Adrenal gland (tissue), 9 donors: ENCODE measurements at regions not wholly inside any gene's neighbourhood (a gene's known extent, or its start where the extent isn't known, plus 50 kb on each side); places are given as distances from the start of the nearest gene placed in this dataset.

Experiments
- DNase-seq, 7 donors: peaks; one replicate each; pipeline ENCODE4 v3.0.0-alpha.2; 2019 to 2020
- H3K27ac ChIP-seq, 5 donors: fragments of 200-600 bp; sonication (generic) in 4 of 5; 1 replicate in 3 of 5; 2 replicates in 2 of 5; pipeline versions ENCODE4 v1.5.1 to v1.8.0; 2016 to 2020; ENCODE audit warnings: mild to moderate bottlenecking in 1 of 5
- H3K27me3 ChIP-seq: fragments of 200-600 bp; 2 replicates; pipeline ENCODE4 v1.8.0; 2021
- H3K36me3 ChIP-seq, 2 donors: fragments of 200-600 bp; replicated peaks in 1 of 2; 1 replicate in 1 of 2; 2 replicates in 1 of 2; pipeline versions ENCODE4 v1.5.1 to v1.8.0; 2018 to 2022
- H3K4me1 ChIP-seq, 2 donors: fragments of 200-600 bp; replicated peaks in 1 of 2; 1 replicate in 1 of 2; 2 replicates in 1 of 2; pipeline versions ENCODE4 v1.5.1 to v1.8.0; 2018 to 2021
- H3K4me3 ChIP-seq, 4 donors: fragments of 200-600 bp; sonication (generic) in 3 of 4; one replicate each; pipeline ENCODE4 v1.5.1; 2016 to 2018
- H3K9me3 ChIP-seq, 3 donors: fragments of 200-600 bp; sonication (generic) in 1 of 3; replicated peaks in 1 of 3; 1 replicate in 2 of 3; 2 replicates in 1 of 3; pipeline versions ENCODE4 v1.5.1 to v1.8.0; 2016 to 2021
- POLR2A ChIP-seq, 2 donors: fragments of 450-650 bp; IDR thresholded peaks; one replicate each; pipeline ENCODE4 v1.6.1; 2017; ENCODE audit warnings: antibody characterized with exemption in 2 of 2, mild to moderate bottlenecking in 2 of 2, moderate library complexity in 1 of 2
- WGBS, 4 donors: extraction: QIAGEN DNeasy Blood & Tissue Kit in 2 of 4; methylation state at CpG; one replicate each; pipeline versions ENCODE4 v1.1.5 to v1.1.7; 2013 to 2017; 5-methylcytosine and 5-hydroxymethylcytosine counted together
- intact Hi-C, 2 donors: fragments of 100-400 bp; cut with DNase I; formaldehyde crosslinking; loops; one replicate each; pipeline versions ENCODE4 v1.14.1 to v1.15.0; 2022 to 2023
- TF ChIP-seq, protein P1 (sequence below), 6 experiments: fragments of 450-650 bp in 4 of 6; fragments of 200-600 bp in 2 of 6; sonication (generic) in 1 of 6; IDR thresholded peaks; 1 replicate in 5 of 6; 2 replicates in 1 of 6; pipeline versions ENCODE4 v1.5.1 to v1.8.0; 2016 to 2021; ENCODE audit warnings: antibody characterized with exemption in 6 of 6, mild to moderate bottlenecking in 2 of 6, moderate library complexity in 1 of 6
- donor health status: healthy with polysubstance abuse.
- donor health status: Bipolar disorder and iron deficiency.
- donor health status: DM: yes; HTN: yes; CAD: no.
- donor health status: DM: no; HTN: no; CAD: no.
- donor health status: DM: no; HTN: no; CAD: no.

DNA sequence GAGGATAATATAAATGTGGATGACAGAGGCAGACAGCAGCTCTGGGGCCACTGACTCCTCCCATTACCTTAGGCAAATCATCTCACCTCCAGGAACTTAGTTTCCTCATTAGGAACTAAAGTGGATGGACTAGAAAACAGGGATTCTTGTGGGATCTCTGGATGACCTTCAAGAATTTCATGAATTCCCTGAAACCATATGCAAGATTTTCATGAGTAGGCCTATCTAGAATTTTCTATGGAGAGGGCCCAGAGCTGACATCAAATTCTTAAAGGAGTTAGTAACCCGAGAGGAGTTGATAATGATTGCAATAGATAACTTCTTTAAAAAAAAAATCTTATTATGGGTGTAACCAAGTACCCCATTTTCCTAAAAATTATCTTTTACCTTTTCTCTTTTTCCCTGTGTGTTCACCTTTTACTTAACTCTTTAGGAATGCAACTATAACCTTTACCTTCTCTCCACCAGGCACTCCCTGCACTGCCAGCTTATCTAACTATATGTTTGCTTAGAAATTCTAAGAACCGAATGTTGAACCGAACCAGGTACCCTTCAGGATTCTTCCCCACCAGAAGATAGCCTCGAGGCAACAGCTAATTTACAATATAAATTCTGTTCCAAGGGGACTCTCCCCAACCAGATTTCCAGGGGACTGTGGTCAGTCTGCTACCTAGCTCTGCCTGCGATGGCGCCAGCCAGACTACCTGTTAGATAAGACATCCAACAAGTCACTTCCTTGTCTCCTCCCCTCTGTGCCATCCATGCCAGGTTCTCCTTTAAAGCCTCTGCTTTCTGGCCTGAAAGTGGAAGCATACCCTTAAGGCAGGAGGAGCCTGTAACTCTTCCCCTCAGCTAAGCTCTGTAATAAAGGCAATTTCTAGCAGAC is 86.0 kb downstream of the GCNT4 start:
- Histone ChIP-seq H3K9me3 (peaks cover 0 to 4% (median 0%) of the 10 kb centered on the region in 3 donors), H3K27ac (no peak overlapping the region), H3K36me3 (no peaks in the 10 kb centered on the region), H3K4me3 (no peak overlapping the region), H3K4me1 (no peaks in the 10 kb centered on the region), H3K27me3 (no peaks in the 10 kb centered on the region)
- no peak for DNase-seq
- WGBS, 4 donors, result 83 to 89% (median 87%) methylated on average over 6 of the region's 6 CpGs
- intact Hi-C loops, result no loop called here
- TF ChIP-seq POLR2A (IDR thresholded peaks at IDR 0.05), result no peak
- TF ChIP-seq, protein P1, sequence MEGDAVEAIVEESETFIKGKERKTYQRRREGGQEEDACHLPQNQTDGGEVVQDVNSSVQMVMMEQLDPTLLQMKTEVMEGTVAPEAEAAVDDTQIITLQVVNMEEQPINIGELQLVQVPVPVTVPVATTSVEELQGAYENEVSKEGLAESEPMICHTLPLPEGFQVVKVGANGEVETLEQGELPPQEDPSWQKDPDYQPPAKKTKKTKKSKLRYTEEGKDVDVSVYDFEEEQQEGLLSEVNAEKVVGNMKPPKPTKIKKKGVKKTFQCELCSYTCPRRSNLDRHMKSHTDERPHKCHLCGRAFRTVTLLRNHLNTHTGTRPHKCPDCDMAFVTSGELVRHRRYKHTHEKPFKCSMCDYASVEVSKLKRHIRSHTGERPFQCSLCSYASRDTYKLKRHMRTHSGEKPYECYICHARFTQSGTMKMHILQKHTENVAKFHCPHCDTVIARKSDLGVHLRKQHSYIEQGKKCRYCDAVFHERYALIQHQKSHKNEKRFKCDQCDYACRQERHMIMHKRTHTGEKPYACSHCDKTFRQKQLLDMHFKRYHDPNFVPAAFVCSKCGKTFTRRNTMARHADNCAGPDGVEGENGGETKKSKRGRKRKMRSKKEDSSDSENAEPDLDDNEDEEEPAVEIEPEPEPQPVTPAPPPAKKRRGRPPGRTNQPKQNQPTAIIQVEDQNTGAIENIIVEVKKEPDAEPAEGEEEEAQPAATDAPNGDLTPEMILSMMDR (IDR thresholded peaks at IDR 0.05), result no peak

DNA sequence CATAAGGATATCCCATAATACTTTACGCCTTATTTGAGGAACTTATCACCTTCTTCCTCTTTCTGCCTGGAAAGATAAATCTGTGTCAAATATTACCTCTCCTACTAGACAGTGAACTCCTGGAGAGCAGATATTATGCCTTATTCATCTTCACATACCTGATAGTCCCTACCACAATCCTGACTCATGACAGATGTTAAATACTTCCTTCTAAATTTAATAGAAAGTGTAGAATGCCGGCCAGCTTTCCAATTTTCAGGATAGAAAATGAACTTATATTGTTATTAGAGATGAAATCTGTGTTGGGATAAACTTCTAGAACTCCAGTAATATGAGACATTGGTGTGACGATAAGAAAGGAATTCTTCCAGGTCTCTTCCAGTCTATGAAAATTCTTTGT is 89.0 kb downstream of the GCNT4 start:
- no peaks in the 10 kb centered on the region for H3K4me1 ChIP-seq
- H3K27me3 ChIP-seq, result no peaks in the 10 kb centered on the region
- intact Hi-C loops, result no loop called here
- H3K9me3 ChIP-seq, result no peaks in the 10 kb centered on the region
- no peaks in the 10 kb centered on the region for H3K36me3 ChIP-seq
- DNase-seq, result no peak
- no peak overlapping the region for H3K4me3 ChIP-seq
- H3K27ac ChIP-seq, result no peak overlapping the region
- 45 to 53% (median 50%) methylated on average over 3 of the region's 3 CpGs for WGBS, 4 donors
- TF ChIP-seq, protein P1 (IDR thresholded peaks at IDR 0.05), result no peak
- no peak for TF ChIP-seq POLR2A (IDR thresholded peaks at IDR 0.05)

DNA sequence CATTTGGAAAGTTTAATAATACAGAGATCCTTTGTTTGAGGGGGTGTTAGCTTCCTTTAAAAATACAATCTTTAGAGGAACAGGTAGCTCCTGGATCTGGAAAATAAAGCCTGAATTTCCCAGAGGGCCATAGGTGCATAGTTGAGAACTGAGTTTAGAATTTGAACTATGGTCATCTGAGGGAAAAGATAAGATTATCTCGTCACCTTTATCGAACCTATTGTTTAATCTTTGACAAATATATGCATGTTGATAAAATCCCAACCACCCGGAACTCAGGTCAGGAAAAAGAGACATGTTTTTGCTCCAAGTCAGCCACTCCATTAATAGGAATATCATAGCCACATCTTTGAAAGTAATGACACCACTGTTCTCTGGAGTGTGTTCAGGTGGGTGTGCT is 91.7 kb upstream of the FAM169A start:
- Histone ChIP-seq H3K27me3 (no peaks in the 10 kb centered on the region), H3K27ac (no peak overlapping the region), H3K9me3 (no peaks in the 10 kb centered on the region), H3K4me1 (peaks cover 0 to 3% of the 10 kb centered on the region in 2 donors), H3K36me3 (no peaks in the 10 kb centered on the region), H3K4me3 (no peak overlapping the region)
- no peak for DNase-seq
- TF ChIP-seq, protein P1 (IDR thresholded peaks at IDR 0.05), result no peak
- TF ChIP-seq POLR2A (IDR thresholded peaks at IDR 0.05), result no peak
- intact Hi-C loops, result no loop called here
- 52 to 70% (median 63%) methylated on average over 3 of the region's 3 CpGs for WGBS, 4 donors

DNA sequence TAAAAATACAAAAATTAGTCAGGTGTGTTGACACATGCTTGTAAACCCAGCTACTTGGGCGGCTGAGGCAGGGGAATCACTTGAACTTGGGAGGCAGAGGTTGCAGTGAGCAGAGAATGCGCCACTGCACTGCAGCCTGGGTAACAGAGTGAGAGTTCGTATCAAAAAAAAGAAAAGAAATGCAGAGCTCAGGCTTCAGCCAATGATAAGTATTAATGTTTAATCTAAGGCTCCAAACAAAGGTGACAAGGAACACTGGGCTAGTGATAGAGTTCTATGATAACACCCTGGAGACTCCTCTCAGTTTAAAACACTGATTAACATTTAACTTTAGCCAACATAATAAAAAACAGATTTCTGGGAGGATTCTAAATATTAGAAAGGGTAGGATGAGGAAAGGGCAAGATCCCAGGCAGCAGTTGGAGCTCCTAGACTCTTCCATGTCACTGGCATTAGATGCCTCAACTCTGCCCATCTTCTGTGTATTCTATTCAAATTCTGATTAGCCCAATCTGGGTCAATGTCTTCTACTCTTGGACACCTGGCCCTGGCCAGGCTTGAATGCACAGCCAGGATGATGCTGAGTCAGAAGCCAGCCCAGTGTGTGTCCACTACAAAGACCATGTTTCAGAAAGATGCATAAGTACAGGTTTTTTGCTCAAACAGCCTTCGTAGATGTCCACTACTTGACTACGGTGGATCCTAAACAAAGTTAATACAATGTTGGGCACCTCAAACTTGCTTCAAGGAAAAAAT is 91.0 kb upstream of the FAM169A start:
- Histone ChIP-seq H3K27me3 (no peaks in the 10 kb centered on the region), H3K36me3 (no peaks in the 10 kb centered on the region), H3K9me3 (no peaks in the 10 kb centered on the region), H3K4me1 (peaks cover 0 to 3% of the 10 kb centered on the region in 2 donors), H3K27ac (no peak overlapping the region), H3K4me3 (no peak overlapping the region)
- DNase-seq, result no peak
- TF ChIP-seq, protein P1 (IDR thresholded peaks at IDR 0.05), result no peak
- TF ChIP-seq POLR2A (IDR thresholded peaks at IDR 0.05), result no peak
- intact Hi-C loops, result no loop called here
- 84 to 95% (median 92%) methylated on average over 5 of the region's 5 CpGs for WGBS, 4 donors
